Adrenal gland (tissue), 9 donors: ENCODE measurements at regions not wholly inside any gene's neighbourhood (a gene's known extent, or its start where the extent isn't known, plus 50 kb on each side); places are given as distances from the start of the nearest gene placed in this dataset.
A peak's percentile ranks its signal among the peaks of the same experiment; 100 is the strongest.
"Not testable (repeated sequence)": the region's sequence is repeated elsewhere in the genome, so short reads cannot be mapped to it uniquely, and the experiment has no call there.

Experiments
- DNase-seq, 7 donors: peaks; one replicate each; pipeline ENCODE4 v3.0.0-alpha.2; 2019 to 2020
- H3K27ac ChIP-seq, 5 donors: fragments of 200-600 bp; sonication (generic) in 4 of 5; 1 replicate in 3 of 5; 2 replicates in 2 of 5; pipeline versions ENCODE4 v1.5.1 to v1.8.0; 2016 to 2020; ENCODE audit warnings: mild to moderate bottlenecking in 1 of 5
- H3K27me3 ChIP-seq: fragments of 200-600 bp; 2 replicates; pipeline ENCODE4 v1.8.0; 2021
- H3K36me3 ChIP-seq, 2 donors: fragments of 200-600 bp; replicated peaks in 1 of 2; 1 replicate in 1 of 2; 2 replicates in 1 of 2; pipeline versions ENCODE4 v1.5.1 to v1.8.0; 2018 to 2022
- H3K4me1 ChIP-seq, 2 donors: fragments of 200-600 bp; replicated peaks in 1 of 2; 1 replicate in 1 of 2; 2 replicates in 1 of 2; pipeline versions ENCODE4 v1.5.1 to v1.8.0; 2018 to 2021
- H3K4me3 ChIP-seq, 4 donors: fragments of 200-600 bp; sonication (generic) in 3 of 4; one replicate each; pipeline ENCODE4 v1.5.1; 2016 to 2018
- H3K9me3 ChIP-seq, 3 donors: fragments of 200-600 bp; sonication (generic) in 1 of 3; replicated peaks in 1 of 3; 1 replicate in 2 of 3; 2 replicates in 1 of 3; pipeline versions ENCODE4 v1.5.1 to v1.8.0; 2016 to 2021
- POLR2A ChIP-seq, 2 donors: fragments of 450-650 bp; IDR thresholded peaks; one replicate each; pipeline ENCODE4 v1.6.1; 2017; ENCODE audit warnings: antibody characterized with exemption in 2 of 2, mild to moderate bottlenecking in 2 of 2, moderate library complexity in 1 of 2
- WGBS, 4 donors: extraction: QIAGEN DNeasy Blood & Tissue Kit in 2 of 4; methylation state at CpG; one replicate each; pipeline versions ENCODE4 v1.1.5 to v1.1.7; 2013 to 2017; 5-methylcytosine and 5-hydroxymethylcytosine counted together
- intact Hi-C, 2 donors: fragments of 100-400 bp; cut with DNase I; formaldehyde crosslinking; loops; one replicate each; pipeline versions ENCODE4 v1.14.1 to v1.15.0; 2022 to 2023
- TF ChIP-seq, protein P1 (sequence below), 6 experiments: fragments of 450-650 bp in 4 of 6; fragments of 200-600 bp in 2 of 6; sonication (generic) in 1 of 6; IDR thresholded peaks; 1 replicate in 5 of 6; 2 replicates in 1 of 6; pipeline versions ENCODE4 v1.5.1 to v1.8.0; 2016 to 2021; ENCODE audit warnings: antibody characterized with exemption in 6 of 6, mild to moderate bottlenecking in 2 of 6, moderate library complexity in 1 of 6
- donor health status: healthy with polysubstance abuse.
- donor health status: Bipolar disorder and iron deficiency.
- donor health status: DM: yes; HTN: yes; CAD: no.
- donor health status: DM: no; HTN: no; CAD: no.
- donor health status: DM: no; HTN: no; CAD: no.

DNA sequence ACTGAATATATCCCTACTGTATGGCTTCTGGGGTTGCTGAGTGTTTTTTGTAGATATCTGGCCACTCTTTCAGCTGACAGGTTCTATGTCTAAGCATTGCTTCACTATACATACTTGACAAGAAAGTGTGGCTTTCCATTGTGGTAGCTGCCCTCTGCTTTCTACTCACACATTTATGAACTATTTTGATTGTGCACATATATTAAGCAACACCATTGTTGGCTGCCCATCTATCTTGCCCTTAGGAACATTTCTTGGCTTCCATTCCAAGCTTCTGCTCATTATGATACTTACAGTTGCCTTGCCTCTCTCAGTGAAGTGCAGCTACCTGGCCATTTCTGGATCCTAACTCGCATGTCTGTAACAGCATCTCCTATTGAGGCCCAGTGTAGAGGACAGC is 153.6 kb upstream of the MOCS2 start:
- no peaks in the 10 kb centered on the region for H3K9me3 ChIP-seq
- TF ChIP-seq, protein P1, sequence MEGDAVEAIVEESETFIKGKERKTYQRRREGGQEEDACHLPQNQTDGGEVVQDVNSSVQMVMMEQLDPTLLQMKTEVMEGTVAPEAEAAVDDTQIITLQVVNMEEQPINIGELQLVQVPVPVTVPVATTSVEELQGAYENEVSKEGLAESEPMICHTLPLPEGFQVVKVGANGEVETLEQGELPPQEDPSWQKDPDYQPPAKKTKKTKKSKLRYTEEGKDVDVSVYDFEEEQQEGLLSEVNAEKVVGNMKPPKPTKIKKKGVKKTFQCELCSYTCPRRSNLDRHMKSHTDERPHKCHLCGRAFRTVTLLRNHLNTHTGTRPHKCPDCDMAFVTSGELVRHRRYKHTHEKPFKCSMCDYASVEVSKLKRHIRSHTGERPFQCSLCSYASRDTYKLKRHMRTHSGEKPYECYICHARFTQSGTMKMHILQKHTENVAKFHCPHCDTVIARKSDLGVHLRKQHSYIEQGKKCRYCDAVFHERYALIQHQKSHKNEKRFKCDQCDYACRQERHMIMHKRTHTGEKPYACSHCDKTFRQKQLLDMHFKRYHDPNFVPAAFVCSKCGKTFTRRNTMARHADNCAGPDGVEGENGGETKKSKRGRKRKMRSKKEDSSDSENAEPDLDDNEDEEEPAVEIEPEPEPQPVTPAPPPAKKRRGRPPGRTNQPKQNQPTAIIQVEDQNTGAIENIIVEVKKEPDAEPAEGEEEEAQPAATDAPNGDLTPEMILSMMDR (IDR thresholded peaks at IDR 0.05) = no peak
- no peak for TF ChIP-seq POLR2A (IDR thresholded peaks at IDR 0.05)
- peaks cover 0 to 5% of the 10 kb centered on the region in 2 donors for H3K4me1 ChIP-seq
- H3K36me3 ChIP-seq = no peaks in the 10 kb centered on the region
- no peak overlapping the region for H3K27ac ChIP-seq
- H3K4me3 ChIP-seq = no peak overlapping the region
- no peaks in the 10 kb centered on the region for H3K27me3 ChIP-seq
- intact Hi-C loops = no loop called here
- 94 to 100% (median 96%) methylated on average over 1 of the region's 1 CpG for WGBS, 4 donors
- DNase-seq = no peak

DNA sequence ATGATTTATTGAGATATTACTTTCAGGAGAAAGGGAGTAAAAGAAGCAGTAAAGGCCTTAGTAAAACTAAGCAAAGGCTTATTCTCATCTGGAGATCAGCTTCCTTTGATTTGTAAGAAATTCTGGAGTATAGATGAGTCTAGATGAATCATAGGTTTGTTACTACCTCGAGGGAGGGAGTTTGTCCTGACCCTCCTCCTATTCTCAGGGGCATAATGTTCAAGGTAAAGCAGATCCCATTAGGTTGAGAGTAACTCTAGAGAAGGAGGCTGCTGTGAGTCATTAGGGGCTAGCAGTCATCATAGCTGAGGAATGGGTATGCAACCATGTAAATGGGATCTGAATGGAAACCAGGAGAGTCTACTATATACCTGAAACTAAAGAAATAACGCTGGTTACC is 155.5 kb upstream of the MOCS2 start:
- TF ChIP-seq POLR2A (IDR thresholded peaks at IDR 0.05) = no peak
- TF ChIP-seq, protein P1 (IDR thresholded peaks at IDR 0.05) = no peak
- Histone ChIP-seq H3K27ac (no peak overlapping the region), H3K9me3 (no peaks in the 10 kb centered on the region), H3K27me3 (no peaks in the 10 kb centered on the region), H3K4me1 (peaks cover 0 to 5% of the 10 kb centered on the region in 2 donors), H3K36me3 (no peaks in the 10 kb centered on the region), H3K4me3 (no peak overlapping the region)
- 53 to 82% (median 63%) methylated on average over 2 of the region's 2 CpGs for WGBS, 4 donors
- no peak for DNase-seq
- intact Hi-C loops = no loop called here

- H3K36me3 ChIP-seq, H3K9me3 ChIP-seq, H3K27me3 ChIP-seq, H3K4me3 ChIP-seq, DNase-seq, intact Hi-C loops, H3K4me1 ChIP-seq, H3K27ac ChIP-seq: not testable (repeated sequence)
- 83 to 90% (median 84%) methylated on average over 4 to 7 of the region's 7 CpGs for WGBS, 4 donors
These were observed 158.7 kb upstream of the MOCS2 start for GRCh38 chr5:53268241-53268640.

DNA sequence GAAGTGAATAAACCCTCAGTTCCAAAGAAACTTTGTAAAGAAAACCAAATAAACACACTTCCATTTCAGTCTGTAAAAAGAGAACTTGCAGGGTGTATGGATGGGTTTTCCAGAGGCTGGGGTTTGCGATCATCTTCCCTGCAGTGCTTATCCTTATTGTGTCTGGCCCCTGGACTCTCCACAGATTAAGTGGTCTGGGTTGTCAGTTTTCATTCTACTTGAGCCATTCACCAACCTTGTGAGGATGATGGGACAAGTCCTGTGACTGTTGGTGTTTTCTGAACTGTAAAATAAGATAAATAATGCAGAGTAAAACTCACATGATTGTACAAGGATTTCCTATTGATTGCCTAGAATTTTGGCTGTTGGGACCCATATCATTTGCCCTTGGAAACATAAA is 166.1 kb upstream of the MOCS2 start:
- no peak for TF ChIP-seq POLR2A (IDR thresholded peaks at IDR 0.05)
- TF ChIP-seq, protein P1 (IDR thresholded peaks at IDR 0.05) = no peak
- H3K9me3 ChIP-seq = no peaks in the 10 kb centered on the region
- no peaks in the 10 kb centered on the region for H3K36me3 ChIP-seq
- no peak overlapping the region for H3K4me3 ChIP-seq
- no peaks in the 10 kb centered on the region for H3K27me3 ChIP-seq
- H3K27ac ChIP-seq = peak overlapping the region in 2 of 5 donors; percentile 13 to 62
- H3K4me1 ChIP-seq = peaks cover 0 to 5% of the 10 kb centered on the region in 2 donors
- WGBS, 4 donors = 80 to 98% (median 92%) methylated on average over 1 of the region's 1 CpG
- no peak for DNase-seq
- intact Hi-C loops = no loop called here

GRCh38 chr5:53276825-53277224 is 167.3 kb upstream of the MOCS2 start:
- Histone ChIP-seq H3K27ac (peak overlapping the region; percentile 29 to 76 (median 62)), H3K4me3 (no peak overlapping the region), H3K9me3 (peaks cover 0 to 2% (median 0%) of the 10 kb centered on the region in 3 donors), H3K4me1 (peaks cover 0 to 5% of the 10 kb centered on the region in 2 donors), H3K36me3 (no peaks in the 10 kb centered on the region), H3K27me3 (no peaks in the 10 kb centered on the region)
- 29 to 38% (median 36%) methylated on average over 3 of the region's 3 CpGs for WGBS, 4 donors
- TF ChIP-seq POLR2A (IDR thresholded peaks at IDR 0.05) = no peak
- TF ChIP-seq, protein P1 (IDR thresholded peaks at IDR 0.05) = no peak
- DNase-seq = peak in 3 of 7 donors; percentile 16 to 62 (median 57)
- intact Hi-C loops = no loop called here
